ENCODE measurements at regions not wholly inside any gene's neighbourhood (a gene's known extent, or its start where the extent isn't known, plus 50 kb on each side); places are given as distances from the start of the nearest gene placed in this dataset.

GRCh38 chr18:34003687-34004086, 221.0 kb downstream of the NOL4 start:
- TF ChIP-seq POLR2A (IDR thresholded peaks at IDR 0.05), result no peak
- no peak for TF ChIP-seq EP300 (IDR thresholded peaks at IDR 0.05)
- no peak for TF ChIP-seq CTCF (IDR thresholded peaks at IDR 0.05)
- TF ChIP-seq POLR2AphosphoS5 (IDR thresholded peaks at IDR 0.05), result no peak

All from gastroesophageal sphincter (tissue), 3 donors.